Activated naive CD8-positive, alpha-beta T cell treated with anti-CD3 and anti-CD28 coated beads, Interleukin-2, amount 10 ng/mL, durations not matched to agents 7 days and 5 days (primary cell): ENCODE measurements at regions not wholly inside any gene's neighbourhood (a gene's known extent, or its start where the extent isn't known, plus 50 kb on each side); places are given as distances from the start of the nearest gene placed in this dataset.
"Not testable (repeated sequence)": the region's sequence is repeated elsewhere in the genome, so short reads cannot be mapped to it uniquely, and the experiment has no call there.

ENCODE experiments used
- ATAC-seq: fragments of 150-1000 bp; cut with Tn5 transposase; one replicate; pipeline ENCODE4 v1.10.0; 2021; ENCODE audit warnings: low read depth, moderate library complexity
- POLR2A ChIA-PET: fragments of 350-600 bp; sonication (Branson Sonifier 250); formaldehyde crosslinking; loops from one replicate; lab custom pipeline; 2021; ENCODE audit warnings: antibody characterized with exemption; lab: Charles Lee
- DNase-seq: peaks from one replicate; pipeline ENCODE4 v3.0.0; 2021
- H3K27ac Mint-ChIP-seq: one replicate; pipeline ENCODE4 v1.8.0; 2022; ENCODE audit warnings: mild to moderate bottlenecking, mixed read lengths
- H3K27me3 Mint-ChIP-seq: one replicate; pipeline ENCODE4 v1.8.0; 2022; ENCODE audit warnings: mild to moderate bottlenecking, moderate library complexity, mixed read lengths
- H3K36me3 Mint-ChIP-seq: one replicate; pipeline ENCODE4 v1.8.0; 2021; ENCODE audit warnings: mild to moderate bottlenecking, mixed read lengths
- H3K4me1 Mint-ChIP-seq: one replicate; pipeline ENCODE4 v1.8.0; 2021; ENCODE audit warnings: mixed read lengths
- H3K4me3 Mint-ChIP-seq: one replicate; pipeline ENCODE4 v1.8.0; 2022; ENCODE audit warnings: mild to moderate bottlenecking, moderate library complexity, mixed read lengths
- H3K9me3 Mint-ChIP-seq: one replicate; pipeline ENCODE4 v1.8.0; 2021; ENCODE audit warnings: mixed read lengths

DNA sequence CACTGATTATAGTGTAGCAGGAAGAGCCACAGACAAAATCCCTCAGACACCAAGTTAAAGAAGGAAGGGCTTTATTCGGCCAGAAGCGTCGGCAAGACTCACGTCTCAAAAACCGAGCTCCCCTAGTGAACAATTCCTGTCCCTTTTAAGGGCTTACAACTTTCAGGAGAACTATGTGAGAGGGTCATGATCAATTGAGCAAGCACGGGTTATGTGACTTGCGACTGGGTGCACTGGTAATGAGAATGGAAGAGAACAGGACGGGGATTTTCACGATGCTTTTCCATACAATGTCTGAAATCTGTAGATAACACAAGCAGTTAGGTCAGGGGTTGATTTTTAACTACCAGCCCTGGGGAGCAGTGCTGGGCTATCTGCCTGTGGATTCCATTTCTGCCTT lies 116.7 kb downstream of the MFAP3L start:
- Mint-ChIP-seq H3K36me3 (no peaks in the 10 kb centered on the region), H3K9me3 (no peaks in the 10 kb centered on the region), H3K4me3 (no peak overlapping the region), H3K27me3 (no peaks in the 10 kb centered on the region), H3K4me1 (no peaks in the 10 kb centered on the region), H3K27ac (no peak overlapping the region)
- no peak for DNase-seq
- POLR2A ChIA-PET = no interaction called here
- no peak for ATAC-seq

DNA sequence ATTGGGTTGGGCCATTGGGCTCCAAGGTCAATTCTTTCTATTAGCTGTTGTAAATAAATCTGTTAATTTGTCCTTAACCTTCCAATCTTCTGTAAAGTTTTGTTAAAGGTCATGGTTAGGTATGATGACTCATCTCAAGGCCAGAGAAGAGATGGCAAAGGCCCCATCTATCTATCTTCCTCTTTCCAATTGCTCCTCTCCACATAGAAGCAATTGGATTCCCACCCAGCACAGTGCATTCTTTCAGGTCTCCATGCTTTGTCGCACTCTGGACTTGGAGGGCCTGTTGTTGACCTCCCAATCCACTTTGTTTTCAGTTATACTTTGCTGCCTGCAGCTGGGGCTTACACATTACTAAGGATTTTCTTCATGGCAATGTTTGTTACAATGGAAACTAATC lies 118.5 kb downstream of the MFAP3L start:
- Mint-ChIP-seq H3K4me3 (no peak overlapping the region), H3K36me3 (no peaks in the 10 kb centered on the region), H3K9me3 (no peaks in the 10 kb centered on the region), H3K4me1 (no peaks in the 10 kb centered on the region), H3K27me3 (peaks cover 2% of the 10 kb centered on the region), H3K27ac (no peak overlapping the region)
- ATAC-seq (no peak), DNase-seq (no peak)
- POLR2A ChIA-PET = no interaction called here

DNA sequence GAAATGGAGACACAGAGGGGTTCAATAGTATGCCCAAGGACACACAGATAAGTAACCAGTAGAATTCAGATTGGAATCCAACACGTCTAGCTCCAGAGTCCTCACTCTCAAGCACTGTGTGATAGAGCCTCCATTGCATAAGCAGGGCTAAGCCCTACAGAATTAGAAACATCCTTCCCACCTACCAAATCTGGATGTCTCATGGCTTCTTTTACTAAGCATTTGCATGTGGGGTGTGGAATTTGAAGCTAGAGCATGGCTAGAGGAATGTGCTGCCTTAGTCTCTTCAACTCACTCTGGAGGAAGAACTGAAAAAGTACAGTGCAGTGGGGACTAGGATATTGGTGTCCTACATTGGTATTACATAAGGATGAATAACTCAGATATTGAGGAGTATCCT lies 119.4 kb downstream of the MFAP3L start:
- DNase-seq (no peak), ATAC-seq (no peak)
- H3K4me3 Mint-ChIP-seq = no peak overlapping the region
- POLR2A ChIA-PET = no interaction called here
- H3K27ac Mint-ChIP-seq = no peak overlapping the region
- H3K9me3 Mint-ChIP-seq = no peaks in the 10 kb centered on the region
- H3K36me3 Mint-ChIP-seq = no peaks in the 10 kb centered on the region
- peaks cover 2% of the 10 kb centered on the region for H3K27me3 Mint-ChIP-seq
- no peaks in the 10 kb centered on the region for H3K4me1 Mint-ChIP-seq

DNA sequence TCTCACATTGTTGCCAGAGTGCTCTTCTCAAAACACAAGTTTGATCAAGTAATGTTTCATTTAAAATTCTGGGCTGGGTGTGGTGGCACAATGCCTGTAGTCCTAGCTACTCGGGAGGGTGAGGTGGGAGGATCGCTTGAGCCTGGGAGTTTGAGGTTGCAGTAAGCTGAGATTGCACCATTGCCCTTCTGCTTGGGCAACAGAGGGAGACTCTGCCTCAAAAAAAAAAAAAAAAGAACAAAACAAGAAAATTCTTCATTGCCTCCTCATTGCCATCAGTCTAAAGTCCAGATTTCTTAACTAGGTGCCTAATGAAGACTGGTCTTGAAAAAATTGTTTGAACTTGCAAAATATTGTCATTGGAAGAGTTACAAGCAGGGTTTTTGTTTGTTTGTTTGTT lies 120.1 kb downstream of the MFAP3L start:
- DNase-seq (no peak), ATAC-seq (no peak)
- Mint-ChIP-seq H3K36me3 (no peaks in the 10 kb centered on the region), H3K4me1 (no peaks in the 10 kb centered on the region), H3K9me3 (no peaks in the 10 kb centered on the region), H3K4me3 (no peak overlapping the region), H3K27ac (no peak overlapping the region), H3K27me3 (peaks cover 2% of the 10 kb centered on the region)
- POLR2A ChIA-PET = no interaction called here

DNA sequence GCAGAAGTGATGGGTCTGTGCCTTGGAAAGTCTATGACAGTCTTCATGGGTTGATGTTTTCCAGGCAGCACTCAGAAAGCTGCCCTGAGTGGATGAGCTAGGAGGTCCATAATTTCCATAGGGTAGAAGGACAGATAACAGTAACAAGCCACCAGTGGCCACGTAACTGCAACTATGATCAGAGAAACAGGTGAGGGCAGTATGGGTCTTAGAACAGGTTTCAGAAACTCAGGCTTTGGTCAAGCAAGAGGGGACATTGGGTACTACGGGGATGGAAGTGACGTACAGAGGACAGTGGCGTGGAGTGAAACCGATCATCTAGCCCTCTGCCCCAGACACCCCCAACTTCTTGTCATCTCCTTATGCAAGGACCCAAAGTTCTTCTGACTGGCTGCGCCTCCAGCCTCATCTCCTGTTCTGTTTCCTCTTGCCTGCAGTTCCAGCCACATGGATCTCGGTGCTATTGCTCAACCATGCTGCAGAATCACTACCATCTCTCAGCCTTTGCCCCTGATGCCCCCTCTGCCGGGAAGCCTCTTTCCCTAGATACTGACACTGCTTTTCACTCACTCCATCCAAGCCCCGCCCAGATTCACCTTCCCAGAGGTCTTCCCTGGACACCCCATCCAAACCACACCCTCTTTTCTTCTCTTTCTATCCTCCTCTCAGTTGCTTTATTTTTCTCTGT lies 123.4 kb downstream of the MFAP3L start:
- Mint-ChIP-seq H3K27me3 (peaks cover 3% of the 10 kb centered on the region), H3K4me1 (no peaks in the 10 kb centered on the region), H3K36me3 (no peaks in the 10 kb centered on the region), H3K9me3 (no peaks in the 10 kb centered on the region), H3K4me3 (no peak overlapping the region), H3K27ac (no peak overlapping the region)
- POLR2A ChIA-PET = no interaction called here
- ATAC-seq (no peak), DNase-seq (no peak)

DNA sequence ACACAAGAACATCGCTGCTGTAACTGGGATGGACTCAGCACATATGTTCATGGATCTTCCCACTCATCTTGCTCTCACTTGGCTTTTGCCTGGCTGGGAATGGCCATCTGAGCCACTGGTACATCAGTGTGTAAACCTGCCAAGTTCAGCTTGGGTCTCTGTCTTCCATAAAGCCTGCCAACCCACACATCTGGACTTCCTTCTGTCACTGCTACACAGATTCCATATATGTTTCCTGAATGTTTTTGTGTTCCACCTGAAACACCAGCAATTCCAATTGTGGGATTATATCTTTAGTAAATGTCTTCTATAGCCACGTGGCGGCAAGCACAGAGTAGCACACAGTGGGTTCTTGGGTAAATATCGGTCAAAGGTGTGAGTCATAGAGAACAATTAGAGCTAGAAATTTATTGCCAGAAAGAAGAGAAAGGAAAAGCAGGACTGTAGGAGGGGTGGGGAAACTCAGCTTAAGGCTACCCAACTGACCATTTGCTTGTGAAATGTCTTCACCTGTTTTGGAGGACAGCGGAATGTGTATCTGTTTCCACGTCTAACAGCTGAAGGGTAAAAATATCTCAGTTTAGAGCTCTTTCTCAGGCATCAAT lies 125.9 kb downstream of the MFAP3L start:
- Mint-ChIP-seq H3K36me3 (no peaks in the 10 kb centered on the region), H3K27me3 (peaks cover 3% of the 10 kb centered on the region), H3K9me3 (no peaks in the 10 kb centered on the region), H3K27ac (no peak overlapping the region), H3K4me1 (no peaks in the 10 kb centered on the region), H3K4me3 (no peak overlapping the region)
- DNase-seq (no peak), ATAC-seq (no peak)
- POLR2A ChIA-PET = no interaction called here

DNA sequence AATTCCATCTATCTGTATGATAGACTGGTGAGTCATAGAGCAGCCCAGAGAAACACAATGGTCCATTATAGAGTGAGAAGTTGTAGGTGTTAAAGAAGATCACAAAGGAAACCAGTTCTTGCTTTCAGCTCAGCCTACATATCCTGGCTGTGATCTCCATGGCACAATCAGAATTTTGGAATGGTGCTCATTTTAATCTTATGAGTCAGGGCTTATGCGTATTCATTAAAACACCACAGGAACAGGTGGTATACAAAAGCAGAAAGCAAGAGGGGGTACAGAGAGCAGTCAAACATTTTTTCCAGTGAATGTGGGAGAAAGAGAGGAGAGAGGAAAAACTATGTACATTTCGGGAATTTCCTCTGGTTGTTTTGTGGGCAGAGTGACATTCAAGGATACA lies 126.9 kb downstream of the MFAP3L start:
- DNase-seq (no peak), ATAC-seq (no peak)
- Mint-ChIP-seq H3K4me1 (no peaks in the 10 kb centered on the region), H3K27me3 (peaks cover 3% of the 10 kb centered on the region), H3K4me3 (no peak overlapping the region), H3K9me3 (no peaks in the 10 kb centered on the region), H3K36me3 (no peaks in the 10 kb centered on the region), H3K27ac (no peak overlapping the region)
- POLR2A ChIA-PET = no interaction called here

DNA sequence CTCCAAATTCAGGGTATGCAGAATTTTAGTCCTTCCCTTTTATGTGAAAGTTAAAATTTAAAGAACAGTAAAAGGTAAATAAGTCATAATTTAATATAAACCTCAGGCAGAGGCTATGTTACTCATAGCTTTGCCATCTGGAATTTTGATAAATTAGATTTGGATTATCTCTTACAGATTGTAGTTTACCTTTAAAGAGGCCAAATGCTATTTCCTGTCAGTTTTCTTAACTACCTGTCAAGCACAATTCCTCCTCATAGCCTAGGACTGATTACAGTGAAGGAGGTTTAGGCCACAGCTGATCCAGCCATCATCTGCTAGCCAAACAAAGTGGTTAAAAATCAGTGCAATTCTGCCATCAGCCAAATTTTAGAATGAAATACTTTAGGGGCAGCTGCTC lies 128.1 kb downstream of the MFAP3L start:
- POLR2A ChIA-PET = no interaction called here
- H3K4me1 Mint-ChIP-seq = no peaks in the 10 kb centered on the region
- ATAC-seq = no peak

DNA sequence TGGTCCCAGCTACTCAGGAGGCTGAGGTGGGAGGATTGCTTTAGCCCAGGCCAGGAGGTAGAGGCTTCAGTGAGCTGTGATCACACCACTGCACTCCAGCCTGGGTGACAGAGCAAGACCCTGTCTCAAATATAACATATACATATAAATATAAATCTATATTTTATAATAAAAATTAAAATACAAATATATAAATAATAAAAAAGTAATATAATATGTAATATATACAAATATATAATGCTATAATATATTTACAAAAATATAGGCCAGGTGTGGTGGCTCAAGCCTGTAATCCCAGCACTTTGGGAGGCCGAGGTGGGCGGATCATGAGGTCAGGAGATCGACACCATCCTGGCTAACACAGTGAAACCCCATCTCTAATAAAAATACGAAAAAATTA lies 131.4 kb downstream of the MFAP3L start:
- not testable (repeated sequence) for H3K4me3 Mint-ChIP-seq

More for the DNA sequence above, 128.1 kb downstream of the MFAP3L start:
- Mint-ChIP-seq H3K4me3 (no peak overlapping the region), H3K9me3 (no peaks in the 10 kb centered on the region), H3K27me3 (peaks cover 2% of the 10 kb centered on the region), H3K36me3 (no peaks in the 10 kb centered on the region), H3K27ac (no peak overlapping the region)
- no peak for DNase-seq

DNA sequence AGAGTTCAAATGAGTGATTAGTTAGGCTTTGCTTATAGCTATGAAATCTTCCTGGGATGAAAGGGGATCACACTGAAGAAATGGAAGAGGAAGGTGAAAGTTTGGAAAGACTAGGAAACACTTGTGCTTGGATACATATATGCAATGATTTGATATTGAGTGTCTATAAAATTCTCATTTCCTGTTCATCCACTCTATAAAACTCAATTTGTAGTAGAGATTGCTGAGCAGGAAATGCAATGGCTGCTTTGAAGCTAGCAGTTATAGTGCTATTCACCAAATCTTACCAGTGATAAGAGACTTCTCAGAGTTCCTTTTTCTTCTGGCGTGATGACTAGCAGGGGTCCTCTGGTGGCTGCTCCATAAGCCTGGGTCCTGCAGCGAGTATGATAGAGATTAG lies 128.1 kb upstream of the HPF1 start:
- no peaks in the 10 kb centered on the region for H3K4me1 Mint-ChIP-seq
- H3K4me3 Mint-ChIP-seq = no peak overlapping the region
- H3K27ac Mint-ChIP-seq = no peak overlapping the region
- H3K27me3 Mint-ChIP-seq = peaks cover under 1% of the 10 kb centered on the region
- no peak for ATAC-seq
- no peaks in the 10 kb centered on the region for H3K9me3 Mint-ChIP-seq
- no peaks in the 10 kb centered on the region for H3K36me3 Mint-ChIP-seq
- no peak for DNase-seq
- POLR2A ChIA-PET = no interaction called here

More for the DNA sequence above, 131.4 kb downstream of the MFAP3L start:
- H3K27me3 Mint-ChIP-seq, H3K27ac Mint-ChIP-seq, H3K4me1 Mint-ChIP-seq, DNase-seq, H3K9me3 Mint-ChIP-seq, POLR2A ChIA-PET, ATAC-seq, H3K36me3 Mint-ChIP-seq: not testable (repeated sequence)

DNA sequence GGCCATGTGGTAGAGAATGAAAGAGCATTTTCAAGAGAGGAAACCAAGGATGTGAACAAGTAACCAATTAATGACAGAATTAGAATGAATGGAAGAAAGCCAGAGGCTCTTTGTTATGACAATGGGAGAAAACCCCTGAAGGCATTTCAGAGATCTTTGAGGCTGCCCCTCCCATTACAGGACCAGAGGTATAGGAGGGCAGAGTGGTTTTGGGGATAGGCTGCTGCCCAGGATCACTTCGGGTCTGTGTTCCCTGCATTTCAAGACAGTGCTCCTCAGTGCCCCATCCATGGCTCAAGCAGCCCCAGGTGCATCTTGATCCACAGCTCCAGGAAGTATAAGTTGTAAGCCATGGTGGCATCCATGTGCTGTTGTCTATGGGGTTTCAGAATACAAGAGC lies 124.0 kb upstream of the HPF1 start:
- H3K4me3 Mint-ChIP-seq = no peak overlapping the region
- no peak overlapping the region for H3K27ac Mint-ChIP-seq
- no peaks in the 10 kb centered on the region for H3K36me3 Mint-ChIP-seq
- no peaks in the 10 kb centered on the region for H3K4me1 Mint-ChIP-seq
- peaks cover 4% of the 10 kb centered on the region for H3K27me3 Mint-ChIP-seq
- DNase-seq (no peak), ATAC-seq (no peak)
- POLR2A ChIA-PET = no interaction called here
- no peaks in the 10 kb centered on the region for H3K9me3 Mint-ChIP-seq

DNA sequence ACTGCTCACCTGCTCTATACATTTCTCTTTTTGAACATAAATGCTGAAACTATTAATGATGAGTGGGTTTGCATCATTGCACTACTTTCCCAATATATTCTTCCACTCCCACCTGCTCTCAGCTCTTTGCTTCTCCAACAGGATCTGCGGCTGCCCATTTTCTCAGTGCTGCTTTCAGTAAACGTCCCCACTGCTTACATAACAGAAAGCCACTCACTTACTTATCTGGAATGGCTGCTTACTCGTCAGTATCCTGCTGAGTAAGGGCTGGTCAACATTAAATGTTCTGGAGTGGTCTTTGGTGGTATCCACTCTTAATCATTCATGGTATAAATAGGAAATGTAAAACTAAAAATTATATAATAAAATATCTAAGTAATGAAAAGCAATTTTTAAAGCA lies 112.8 kb upstream of the HPF1 start:
- no peak overlapping the region for H3K4me3 Mint-ChIP-seq
- no peak for ATAC-seq
- no peak overlapping the region for H3K27ac Mint-ChIP-seq
- H3K36me3 Mint-ChIP-seq = no peaks in the 10 kb centered on the region
- peaks cover 2% of the 10 kb centered on the region for H3K27me3 Mint-ChIP-seq
- DNase-seq = no peak
- H3K9me3 Mint-ChIP-seq = no peaks in the 10 kb centered on the region
- POLR2A ChIA-PET = no interaction called here
- H3K4me1 Mint-ChIP-seq = no peaks in the 10 kb centered on the region

DNA sequence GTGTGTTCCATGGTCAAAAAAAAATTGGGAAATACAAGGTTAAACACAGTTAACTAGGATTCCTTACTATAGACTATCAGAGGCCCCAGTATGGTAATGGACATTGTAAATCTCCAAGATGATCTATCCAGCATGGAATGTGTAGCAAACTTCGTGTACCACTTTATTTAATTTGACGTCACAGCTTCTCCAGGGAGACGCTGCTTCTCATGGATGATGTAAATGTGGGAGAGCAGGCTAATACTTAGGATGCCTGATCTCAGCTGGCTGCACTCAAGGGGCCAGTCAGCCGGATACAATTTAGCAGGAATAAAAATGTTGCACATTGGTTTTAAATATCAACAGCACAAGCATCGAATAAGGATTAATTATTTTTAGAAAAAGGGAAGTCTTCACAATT lies 111.7 kb upstream of the HPF1 start:
- H3K27ac Mint-ChIP-seq = no peak overlapping the region
- H3K27me3 Mint-ChIP-seq = peaks cover 4% of the 10 kb centered on the region
- no peak for DNase-seq
- no peaks in the 10 kb centered on the region for H3K9me3 Mint-ChIP-seq
- POLR2A ChIA-PET = no interaction called here
- no peak for ATAC-seq
- no peak overlapping the region for H3K4me3 Mint-ChIP-seq
- H3K36me3 Mint-ChIP-seq = no peaks in the 10 kb centered on the region
- H3K4me1 Mint-ChIP-seq = no peaks in the 10 kb centered on the region

DNA sequence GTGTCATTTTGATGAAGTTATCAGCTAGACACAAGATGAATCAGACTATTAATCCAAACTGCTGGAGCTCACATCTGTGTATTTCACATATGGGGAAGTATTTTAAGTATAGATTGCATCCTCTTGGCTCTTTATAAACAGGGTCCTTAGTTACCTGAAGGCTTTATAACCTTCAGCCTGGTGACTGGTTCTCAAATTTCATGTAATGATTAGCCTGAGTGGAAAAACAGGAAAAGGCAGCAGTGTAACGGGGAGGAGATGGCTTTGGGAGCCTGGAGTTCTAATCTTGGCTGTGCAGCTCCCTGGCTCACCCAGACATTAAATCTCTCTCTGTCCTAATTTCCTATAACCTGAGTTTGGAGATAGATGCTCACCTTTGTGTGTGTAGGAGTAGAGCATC lies 103.8 kb upstream of the HPF1 start:
- ATAC-seq (no peak), DNase-seq (no peak)
- Mint-ChIP-seq H3K27me3 (peaks cover 2% of the 10 kb centered on the region), H3K27ac (no peak overlapping the region), H3K4me1 (no peaks in the 10 kb centered on the region), H3K9me3 (no peaks in the 10 kb centered on the region), H3K36me3 (no peaks in the 10 kb centered on the region), H3K4me3 (no peak overlapping the region)
- POLR2A ChIA-PET = no interaction called here
